NCI-H2107 treated with DMSO at 0.1 percent for 48 hours (cell line): ENCODE measurements at regions not wholly inside any gene's neighbourhood (a gene's known extent, or its start where the extent isn't known, plus 50 kb on each side); places are given as distances from the start of the nearest gene placed in this dataset.
"Not testable (repeated sequence)": the region's sequence is repeated elsewhere in the genome, so short reads cannot be mapped to it uniquely, and the experiment has no call there.

Experiments used
- DNase-seq: peaks from one replicate; lab custom pipeline; 2025; ENCODE audit not compliant: unreplicated experiment; lab: John Stamatoyannopoulos, UW

DNA sequence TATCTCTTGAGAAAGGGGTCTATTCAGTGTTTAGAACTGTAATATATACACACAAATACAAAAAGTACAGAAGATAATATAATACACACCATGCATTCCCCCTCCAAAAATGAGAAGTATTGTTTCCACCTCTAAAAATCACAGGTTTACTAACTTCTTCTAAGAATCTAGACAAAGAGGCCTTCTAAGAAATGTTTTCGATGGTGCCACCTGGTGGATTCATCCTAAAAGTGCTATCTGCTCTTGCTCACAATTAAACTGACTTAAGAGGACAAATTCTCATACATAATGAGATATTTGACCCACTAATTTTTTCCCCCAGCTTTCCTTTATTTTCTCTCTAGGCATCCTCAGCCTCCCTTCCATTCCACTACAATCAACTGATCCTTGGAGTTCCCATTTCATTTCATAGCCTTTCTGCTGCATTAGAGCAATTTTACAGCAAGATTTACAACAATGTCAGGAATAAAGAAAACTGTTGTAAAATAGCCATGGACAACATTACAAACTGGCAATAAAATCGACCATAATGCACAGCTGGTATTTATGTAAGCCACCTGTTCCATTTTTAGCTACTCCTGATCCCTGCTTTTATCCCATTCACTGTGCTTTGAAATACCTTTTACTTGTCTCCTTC, 124.6 kb downstream of the ARRDC4 start:
- DNase-seq = peak; percentile 3

DNA sequence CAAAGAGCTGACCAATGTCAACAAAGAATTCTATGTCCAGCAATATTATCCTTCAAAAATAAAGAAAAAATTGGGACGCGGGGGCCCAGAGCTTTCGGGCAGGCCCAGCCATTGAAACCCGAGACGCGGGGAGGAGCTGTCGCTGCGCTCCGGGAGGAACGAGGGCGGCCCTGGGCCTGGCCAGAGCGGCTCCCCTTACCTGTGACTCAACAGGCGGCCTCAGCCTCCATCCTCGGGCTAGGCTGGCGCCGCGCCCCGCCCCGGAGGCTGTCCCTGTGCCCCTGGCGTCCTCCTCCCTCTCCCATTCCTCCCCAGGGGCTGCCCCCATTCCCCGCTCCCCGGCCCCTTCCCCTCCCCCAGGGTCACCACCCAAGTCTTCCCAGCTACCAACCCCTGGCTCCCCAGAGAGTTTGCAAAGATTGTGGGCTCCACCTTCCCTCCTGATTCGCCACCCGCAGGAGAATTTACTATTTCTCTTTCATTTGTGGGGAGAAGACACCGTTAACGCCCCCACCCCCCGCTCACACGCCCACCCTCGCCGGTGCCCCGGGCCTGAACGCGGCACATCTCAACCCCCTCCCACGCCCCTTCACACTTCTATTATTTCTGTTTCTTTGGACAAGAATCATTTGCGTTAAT, 127.9 kb downstream of the ARRDC4 start:
- DNase-seq = not testable (repeated sequence)

DNA sequence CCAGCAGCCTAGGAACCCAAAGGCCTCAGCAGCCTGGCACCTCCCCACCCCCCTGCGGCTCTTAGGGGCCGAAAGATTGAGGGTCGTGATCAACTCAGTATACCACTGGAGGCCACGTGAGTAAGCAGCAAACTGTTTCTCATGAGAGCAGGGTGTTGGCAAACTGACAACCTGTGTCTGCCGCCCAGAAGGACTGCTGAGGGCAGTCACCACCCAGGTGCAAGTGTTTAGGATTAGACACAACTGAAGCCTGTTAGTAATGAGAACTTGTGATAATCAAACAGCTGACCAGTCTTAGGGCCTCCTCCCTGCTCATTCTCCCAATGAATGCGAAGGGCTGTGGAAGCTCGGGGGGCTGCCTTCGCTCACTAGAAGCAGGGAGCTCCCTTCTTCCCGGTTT, 128.8 kb downstream of the ARRDC4 start:
- DNase-seq = not testable (repeated sequence)

GRCh38 chr15:98097986-98098385, 137.5 kb downstream of the ARRDC4 start:
- DNase-seq = not testable (repeated sequence)

DNA sequence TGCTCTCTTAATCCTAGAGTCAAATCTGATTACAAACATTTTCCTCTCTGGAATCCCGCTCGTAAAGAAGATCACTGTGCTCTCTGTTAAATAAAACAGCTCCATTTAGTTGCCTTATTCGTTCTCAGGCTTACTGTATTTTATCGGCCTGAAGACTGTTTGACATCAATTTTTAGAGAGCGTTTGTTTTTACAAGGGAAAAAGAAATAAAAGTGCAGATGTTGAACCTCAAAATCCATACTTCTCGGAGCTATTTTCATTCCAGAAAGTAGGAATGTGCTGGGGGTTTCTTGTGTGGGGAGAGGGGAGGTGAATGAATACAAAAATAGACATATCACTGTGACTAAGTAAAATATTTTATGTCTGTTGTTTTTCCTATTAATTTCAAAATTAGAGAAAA, 140.1 kb downstream of the ARRDC4 start:
- not testable (repeated sequence) for DNase-seq

DNA sequence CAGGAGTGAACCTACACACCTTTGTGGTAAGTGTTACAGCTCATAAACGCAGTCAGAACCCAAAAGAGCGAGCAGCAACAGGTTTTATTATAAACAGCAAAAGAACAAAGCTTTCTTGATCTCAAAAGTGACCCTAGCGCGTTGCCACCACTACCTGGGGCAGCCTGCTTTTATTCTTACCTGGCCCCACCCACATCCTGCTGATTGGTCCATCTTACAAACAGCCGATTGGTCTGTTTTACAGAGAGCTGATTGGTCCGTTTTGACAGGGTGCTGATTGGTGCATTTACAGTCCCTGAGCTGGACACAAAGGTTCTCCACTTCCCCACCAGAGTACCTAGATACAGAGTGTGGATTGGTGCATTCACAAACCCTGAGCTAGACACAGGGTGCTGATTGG, 143.1 kb downstream of the ARRDC4 start:
- no peak for DNase-seq

DNA sequence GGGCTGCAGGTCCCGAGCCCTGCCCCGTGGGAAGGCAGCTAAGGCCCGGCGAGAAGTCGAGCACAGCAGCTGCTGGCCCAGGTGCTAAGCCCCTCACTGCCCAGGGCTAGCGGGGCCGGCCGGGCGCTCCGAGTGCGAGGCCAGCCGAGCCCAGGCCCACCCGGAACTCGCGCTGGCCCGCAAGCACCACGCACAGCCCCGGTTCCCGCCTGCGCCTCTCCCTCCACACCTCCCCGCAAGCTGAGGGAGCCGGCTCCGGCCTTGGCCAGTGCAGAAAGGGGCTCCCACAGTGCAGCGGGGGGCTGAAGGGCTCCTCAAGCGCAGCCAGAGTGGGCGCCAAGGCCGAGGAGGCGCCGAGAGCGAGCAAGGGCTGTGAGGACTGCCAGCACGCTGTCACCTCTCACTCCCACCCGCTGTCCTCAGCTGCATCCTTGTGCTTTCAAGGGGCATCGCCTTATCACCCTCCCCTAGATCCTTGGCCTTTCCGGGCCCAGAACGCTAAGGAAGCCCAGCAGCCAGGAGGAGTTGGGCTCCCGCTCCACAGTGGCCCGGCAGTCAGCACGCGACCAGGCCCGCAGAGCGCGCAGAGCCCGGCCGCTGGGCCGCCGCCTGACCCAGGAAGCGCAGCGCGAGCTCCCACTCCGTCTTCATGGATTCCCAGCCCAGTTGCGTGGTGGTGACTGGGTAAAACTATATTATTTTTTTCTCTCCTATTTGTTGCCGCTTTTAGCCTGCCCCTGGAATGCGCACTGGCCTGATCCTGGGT, 144.1 kb downstream of the ARRDC4 start:
- DNase-seq = not testable (repeated sequence)

GRCh38 chr15:98106615-98107194, 146.2 kb downstream of the ARRDC4 start:
- DNase-seq = not testable (repeated sequence)

DNA sequence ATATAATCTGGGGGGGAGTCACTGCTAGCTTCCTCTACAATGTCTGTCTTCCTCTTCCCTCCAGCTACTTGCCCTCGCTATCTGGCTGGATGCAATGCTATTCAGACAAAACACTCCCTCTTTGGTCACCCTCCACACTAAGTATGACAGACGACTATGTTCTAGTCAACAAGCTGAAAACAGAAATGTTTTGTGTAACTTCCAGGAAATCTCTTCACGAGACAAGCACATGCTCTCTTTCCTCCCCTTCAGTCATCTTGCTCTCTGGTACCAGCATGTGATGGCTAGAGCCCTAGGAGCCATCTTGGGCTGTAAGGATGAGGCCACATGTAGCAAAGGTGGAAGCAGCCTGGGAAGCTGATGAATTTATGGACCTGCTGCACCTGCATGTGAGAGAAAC, 151.3 kb downstream of the ARRDC4 start:
- no peak for DNase-seq

GRCh38 chr15:98113327-98113726, 152.8 kb downstream of the ARRDC4 start:
- no peak for DNase-seq

- DNase-seq = no peak
Observed at GRCh38 chr15:98120561-98120960, 160.1 kb downstream of the ARRDC4 start.

GRCh38 chr15:98121536-98121935, 161.0 kb downstream of the ARRDC4 start:
- DNase-seq = no peak

DNA sequence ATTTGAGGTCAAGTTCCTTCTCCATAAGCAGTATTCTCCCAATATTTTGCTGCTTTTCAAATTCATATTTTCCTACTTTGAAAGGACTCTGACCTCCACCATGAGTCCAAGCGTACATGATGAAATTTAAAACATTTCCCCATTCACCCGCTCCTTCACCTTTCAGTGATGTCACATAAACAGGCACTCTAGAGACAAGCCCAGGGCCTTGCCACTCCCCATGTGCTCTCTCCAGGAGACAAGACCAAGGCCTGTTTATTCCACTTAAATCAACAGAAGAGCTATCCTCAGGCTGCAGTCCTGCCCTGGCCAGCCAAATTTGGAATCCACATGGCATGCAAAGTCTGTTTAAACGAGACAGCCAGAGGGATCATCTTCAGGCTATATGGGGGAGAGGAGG, 161.5 kb downstream of the ARRDC4 start:
- DNase-seq = no peak

DNA sequence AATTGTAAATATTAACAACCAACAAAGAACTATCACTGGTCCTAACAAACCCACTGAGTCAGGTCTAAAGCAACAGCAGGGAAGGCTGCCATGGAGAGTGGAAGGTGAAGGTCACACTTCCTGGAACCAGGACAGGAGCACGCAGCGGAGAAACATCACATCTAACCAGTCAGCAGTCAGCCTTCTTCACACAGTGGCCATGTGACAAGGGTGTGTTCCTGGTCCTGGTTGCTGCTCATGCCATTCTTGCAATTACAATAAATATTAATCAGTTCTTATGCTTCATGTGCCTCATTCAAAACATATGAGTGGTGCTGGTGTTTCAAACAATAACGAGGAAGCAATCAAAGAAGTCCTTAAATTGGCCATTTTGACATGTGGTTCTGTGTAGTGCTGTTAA, 162.8 kb downstream of the ARRDC4 start:
- no peak for DNase-seq

GRCh38 chr15:98123834-98124233, 163.3 kb downstream of the ARRDC4 start:
- DNase-seq = no peak

- DNase-seq = no peak
Observed at GRCh38 chr15:98124581-98124980, 164.1 kb downstream of the ARRDC4 start.

DNA sequence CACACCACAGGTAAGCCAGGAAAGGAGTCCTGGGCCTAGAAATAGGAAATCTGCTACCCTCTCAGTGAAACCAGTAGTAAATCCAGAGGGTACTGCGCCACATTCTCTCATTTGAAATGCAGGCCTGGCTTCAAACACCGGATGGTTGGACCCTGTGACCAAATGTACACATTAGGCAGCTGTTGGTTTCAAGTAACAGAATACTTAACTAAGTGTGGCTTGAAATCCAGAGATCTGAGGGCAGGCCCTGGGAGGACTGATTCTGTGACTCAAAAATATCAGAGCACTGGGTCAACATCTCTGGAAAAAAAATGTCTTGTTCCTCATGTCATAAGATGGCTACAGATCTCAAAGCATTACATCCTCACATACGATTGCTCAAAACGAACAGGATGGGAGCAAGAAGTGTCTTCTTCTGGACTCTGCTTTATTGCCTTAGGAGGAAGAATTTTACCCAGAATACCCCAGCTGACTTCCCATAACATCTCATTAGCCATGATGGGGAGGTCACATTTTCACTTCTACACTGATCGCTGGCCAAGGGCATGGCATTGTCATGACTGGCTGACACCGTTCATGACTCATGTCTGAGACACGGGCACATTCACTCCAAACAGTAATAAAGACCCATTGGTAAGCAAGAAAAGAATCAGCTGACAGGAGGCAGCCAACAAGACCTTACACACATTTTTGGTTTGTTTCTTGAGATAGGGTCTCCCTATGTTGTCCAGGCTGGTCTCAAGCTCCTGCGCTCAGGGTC, 166.0 kb downstream of the ARRDC4 start:
- DNase-seq = no peak

DNA sequence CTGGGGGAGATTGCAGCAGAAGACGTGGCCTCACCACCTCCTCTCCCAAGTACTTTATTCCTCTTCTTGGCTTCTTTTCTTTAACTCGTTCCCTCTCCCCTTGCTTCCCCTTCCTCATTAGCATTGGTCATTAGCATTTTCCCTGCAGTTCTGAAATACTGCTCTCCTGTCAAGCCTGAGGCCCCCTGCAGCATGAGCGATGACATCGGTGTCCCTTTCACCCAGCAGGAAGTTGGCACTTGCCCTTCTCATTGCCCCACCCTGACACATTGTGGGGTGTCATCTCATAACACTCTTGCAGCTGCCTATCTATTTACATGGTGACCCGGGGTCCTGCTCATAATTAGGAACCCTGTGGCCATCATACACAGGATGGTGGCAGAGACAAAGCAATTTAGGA, 167.1 kb downstream of the ARRDC4 start:
- DNase-seq = no peak

DNA sequence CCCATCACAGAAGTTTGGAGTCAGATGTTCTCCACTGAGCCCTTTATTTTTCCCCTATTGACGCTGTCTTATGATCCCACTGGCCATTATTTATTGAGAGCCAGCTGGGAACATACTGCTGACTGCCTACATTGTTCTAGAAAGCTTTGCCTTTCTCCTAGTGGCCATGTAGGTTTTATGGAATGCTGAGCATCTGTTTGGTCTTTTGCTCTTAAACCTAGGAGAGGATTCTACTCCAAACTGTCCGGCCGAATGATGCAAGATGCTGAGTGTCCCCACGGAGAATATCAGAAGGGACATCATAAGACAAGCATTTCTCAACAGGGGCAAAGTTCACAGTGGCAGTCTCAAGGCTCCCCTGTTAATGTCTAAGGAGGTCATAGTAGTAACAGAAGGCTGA, 171.4 kb downstream of the ARRDC4 start:
- no peak for DNase-seq

DNA sequence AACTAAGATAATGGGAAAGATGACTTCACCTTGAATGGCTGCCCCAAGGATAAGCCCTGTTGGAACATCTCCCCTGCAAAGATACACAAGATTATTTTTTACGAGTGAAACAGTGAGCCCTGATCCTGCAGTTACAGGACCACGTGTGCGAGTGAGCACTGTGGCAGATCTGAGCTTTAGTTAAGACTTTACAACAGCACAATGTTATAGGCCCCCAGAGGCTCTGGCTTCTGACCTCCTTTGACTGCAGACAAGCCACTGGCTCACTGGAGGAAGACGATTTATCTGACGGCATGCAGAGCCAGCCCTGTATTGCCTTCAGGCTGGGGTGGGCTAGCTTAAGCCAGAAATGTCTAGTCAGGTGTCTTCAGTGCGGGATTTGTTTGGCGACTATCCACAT, 174.4 kb downstream of the ARRDC4 start:
- DNase-seq = no peak

GRCh38 chr15:98138910-98139309, 178.4 kb downstream of the ARRDC4 start:
- DNase-seq = no peak
